Activated CD4-positive, alpha-beta T cell treated with anti-CD3 and anti-CD28 coated beads, Interleukin-2, amount 50 U/mL, for 16 hours (primary cell): ENCODE measurements at regions not wholly inside any gene's neighbourhood (a gene's known extent, or its start where the extent isn't known, plus 50 kb on each side); places are given as distances from the start of the nearest gene placed in this dataset.
A peak's percentile ranks its signal among the peaks of the same experiment; 100 is the strongest.
"Not testable (repeated sequence)": the region's sequence is repeated elsewhere in the genome, so short reads cannot be mapped to it uniquely, and the experiment has no call there.

Source experiments
- DNase-seq: peaks from one replicate; pipeline ENCODE4 v3.0.0-alpha.2; 2020

- DNase-seq = no peak
Observed at GRCh38 chr6:15754035-15754705, 91.3 kb upstream of the DTNBP1 start.

DNA sequence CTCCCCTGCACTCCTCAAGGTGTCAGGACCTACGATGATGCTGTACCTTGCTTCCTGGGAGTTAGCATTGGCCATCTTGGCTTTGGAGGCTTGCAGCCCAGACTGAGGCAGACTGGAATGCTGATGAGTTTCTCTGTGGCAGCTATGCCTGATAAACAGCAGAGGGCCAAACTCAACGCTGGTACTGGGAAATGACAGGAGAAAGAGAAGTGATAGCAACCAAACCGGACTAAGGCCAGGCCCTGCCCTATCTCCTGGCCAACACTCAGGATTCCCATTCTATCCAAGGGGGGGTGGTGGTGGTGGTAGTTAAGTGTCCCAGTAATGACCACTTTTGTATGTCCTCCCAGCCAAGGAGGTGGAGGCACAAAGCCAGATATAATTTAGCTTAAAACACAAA is 90.0 kb upstream of the DTNBP1 start:
- no peak for DNase-seq

- DNase-seq = no peak
Observed at GRCh38 chr6:15751721-15752350, 89.0 kb upstream of the DTNBP1 start.

DNA sequence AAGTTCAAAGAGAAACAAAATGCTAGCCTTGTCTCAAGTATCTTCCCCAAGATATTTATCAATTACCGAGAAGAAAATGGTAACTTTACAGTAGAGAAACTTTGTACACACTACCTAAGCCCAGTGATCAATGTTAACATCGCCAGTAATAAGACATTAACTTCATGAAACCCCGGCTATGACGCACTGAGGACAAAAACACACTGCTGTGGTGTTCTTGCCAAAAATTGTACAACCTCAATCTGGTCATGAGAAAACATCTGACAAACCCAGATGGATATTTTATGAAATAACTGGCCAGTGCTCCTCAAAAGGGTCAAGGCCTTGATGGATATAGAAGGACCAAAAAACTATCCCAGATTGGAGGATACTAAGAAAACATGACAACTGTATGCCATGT is 85.5 kb upstream of the DTNBP1 start:
- DNase-seq = no peak

- no peak for DNase-seq
Observed at GRCh38 chr6:15747354-15747883, 84.6 kb upstream of the DTNBP1 start.

- DNase-seq = no peak
Observed at GRCh38 chr6:15745781-15746180, 83.0 kb upstream of the DTNBP1 start.

- no peak for DNase-seq
Observed at GRCh38 chr6:15744818-15745402, 82.1 kb upstream of the DTNBP1 start.

DNA sequence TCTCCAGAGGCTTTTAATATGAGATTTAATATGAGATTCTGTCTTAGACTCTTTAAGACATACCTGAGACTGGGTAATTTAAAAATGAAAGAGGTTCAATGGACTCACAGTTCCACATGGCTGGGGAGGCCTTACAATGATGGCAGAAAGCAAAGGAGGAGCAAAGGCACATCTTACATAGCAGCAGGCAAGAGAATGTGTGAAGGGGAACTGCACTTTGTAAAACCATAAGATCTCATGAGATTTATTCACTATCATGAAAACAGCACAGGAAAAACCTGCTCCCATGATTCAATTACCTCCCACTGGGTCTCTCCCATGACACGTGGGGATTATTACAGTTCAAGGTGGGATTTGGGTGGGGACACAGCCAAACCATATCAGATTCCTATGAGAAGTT is 79.2 kb upstream of the DTNBP1 start:
- not testable (repeated sequence) for DNase-seq

DNA sequence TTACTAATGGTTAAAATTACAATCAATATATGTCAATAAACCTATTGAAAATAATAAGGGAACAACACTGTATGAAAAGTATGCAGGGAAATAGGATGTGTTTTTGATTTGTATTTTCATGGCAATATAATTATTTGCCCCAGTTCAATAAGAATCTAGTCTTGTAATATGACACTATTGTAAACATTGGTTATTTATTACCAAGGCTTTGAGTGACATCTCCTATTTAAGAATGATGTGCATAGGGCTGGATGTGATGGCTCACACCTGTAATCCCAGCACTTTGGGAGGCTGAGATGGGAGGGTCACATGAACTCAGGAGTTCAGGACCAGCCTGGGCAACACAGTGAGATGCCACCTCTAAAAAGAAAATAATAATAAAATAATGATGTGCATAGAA is 78.6 kb upstream of the DTNBP1 start:
- no peak for DNase-seq

GRCh38 chr6:15739867-15740266 is 77.0 kb upstream of the DTNBP1 start:
- DNase-seq = no peak

- no peak for DNase-seq
Observed at GRCh38 chr6:15739353-15739752, 76.5 kb upstream of the DTNBP1 start.

- DNase-seq = not testable (repeated sequence)
Observed at GRCh38 chr6:15738195-15738594, 75.4 kb upstream of the DTNBP1 start.

GRCh38 chr6:15736297-15736696 is 73.5 kb upstream of the DTNBP1 start:
- no peak for DNase-seq

DNA sequence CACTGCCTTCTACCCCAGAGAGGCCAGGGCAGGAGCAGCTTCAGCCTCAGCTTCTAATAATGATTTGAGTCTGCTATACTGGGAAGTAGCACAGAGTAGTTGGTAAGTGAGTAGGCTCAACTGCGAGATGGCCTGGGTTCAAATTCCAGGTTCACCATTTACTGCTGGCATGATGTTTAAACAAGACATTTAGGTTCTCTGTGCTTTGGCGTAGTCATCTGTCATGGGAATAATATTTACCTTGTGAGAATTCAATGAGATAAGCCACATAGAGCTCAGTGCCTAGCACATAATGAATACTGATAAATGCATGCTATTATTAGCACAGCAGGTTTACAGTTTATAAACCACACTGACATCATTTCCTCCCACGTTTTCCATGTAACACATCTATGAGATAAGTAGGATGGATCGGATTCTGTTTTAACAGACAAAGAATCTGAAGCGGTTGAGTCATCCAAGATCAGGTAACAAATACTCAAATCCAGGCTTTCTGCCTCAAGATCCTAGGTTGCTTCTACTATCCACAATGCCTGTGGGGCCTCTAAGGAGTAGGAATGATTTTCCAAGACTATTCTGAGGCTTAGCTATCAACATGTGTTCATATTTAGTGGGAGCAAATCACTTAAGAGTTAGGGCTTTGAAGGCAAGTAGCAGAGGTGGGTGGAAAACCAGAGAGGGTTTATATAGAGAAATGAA is 72.9 kb upstream of the DTNBP1 start:
- peak; percentile 15 for DNase-seq

DNA sequence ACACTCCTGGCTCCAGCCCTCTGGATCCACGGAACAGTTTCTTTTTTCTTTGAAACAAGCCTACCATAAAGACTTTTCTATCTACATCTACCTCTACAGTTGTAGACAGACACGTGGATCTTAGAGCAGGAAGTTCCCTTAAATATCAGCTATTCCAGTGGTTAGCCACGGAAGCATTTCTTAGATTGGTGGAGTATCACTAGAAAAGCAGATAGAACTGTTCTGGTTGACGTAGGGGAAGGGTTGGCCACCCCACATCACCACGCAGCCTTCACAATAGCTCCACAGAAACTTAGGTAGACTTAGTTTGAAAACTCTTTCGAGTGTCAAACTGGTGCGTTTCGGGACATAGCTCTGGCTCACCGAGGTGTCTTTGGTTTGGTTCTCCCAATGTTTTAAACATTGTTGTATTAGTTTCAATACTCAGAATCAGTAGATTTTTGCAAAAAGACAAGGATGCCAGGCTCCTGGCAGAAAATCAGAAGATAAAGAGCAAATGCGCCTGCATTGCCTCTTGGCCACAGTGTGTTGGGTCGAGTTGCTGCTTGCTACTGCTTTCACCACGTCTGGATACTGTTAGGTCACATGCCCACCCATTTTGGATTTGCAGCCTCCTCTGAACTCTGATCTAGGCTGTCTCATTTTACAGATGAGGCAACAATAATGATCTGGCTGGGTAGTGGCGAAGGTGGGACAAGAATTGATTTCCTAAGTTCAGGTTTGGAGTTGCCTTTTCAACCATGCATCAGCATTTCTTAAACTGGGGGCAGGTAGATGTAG is 71.5 kb upstream of the DTNBP1 start:
- DNase-seq = no peak

- DNase-seq = no peak
Observed at GRCh38 chr6:15730922-15731321, 68.1 kb upstream of the DTNBP1 start.

DNA sequence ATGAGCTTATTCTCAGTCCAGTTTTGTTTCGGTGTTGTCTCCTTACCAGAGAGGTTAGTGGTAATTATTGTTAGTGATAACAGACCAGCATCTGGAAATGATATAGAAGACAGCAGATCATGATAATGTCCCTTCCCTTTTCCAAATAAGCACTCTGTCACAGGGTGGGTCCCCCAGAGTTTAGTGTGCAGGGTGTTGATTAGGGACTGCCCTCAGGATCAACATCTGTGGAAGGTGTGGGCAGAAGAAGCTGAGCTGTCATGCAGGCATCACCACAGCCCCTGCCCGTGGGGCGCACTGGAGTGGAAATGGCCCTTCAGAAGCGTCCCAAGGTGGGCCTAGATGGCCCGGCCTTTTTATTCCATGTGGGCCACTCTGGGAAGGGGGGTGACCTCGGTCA is 67.6 kb upstream of the DTNBP1 start:
- DNase-seq = no peak

- DNase-seq = no peak
Observed at GRCh38 chr6:15722731-15723130, 59.9 kb upstream of the DTNBP1 start.

GRCh38 chr6:15716889-15717288 is 54.1 kb upstream of the DTNBP1 start:
- DNase-seq = no peak

GRCh38 chr6:15715851-15716250 is 53.0 kb upstream of the DTNBP1 start:
- no peak for DNase-seq

DNA sequence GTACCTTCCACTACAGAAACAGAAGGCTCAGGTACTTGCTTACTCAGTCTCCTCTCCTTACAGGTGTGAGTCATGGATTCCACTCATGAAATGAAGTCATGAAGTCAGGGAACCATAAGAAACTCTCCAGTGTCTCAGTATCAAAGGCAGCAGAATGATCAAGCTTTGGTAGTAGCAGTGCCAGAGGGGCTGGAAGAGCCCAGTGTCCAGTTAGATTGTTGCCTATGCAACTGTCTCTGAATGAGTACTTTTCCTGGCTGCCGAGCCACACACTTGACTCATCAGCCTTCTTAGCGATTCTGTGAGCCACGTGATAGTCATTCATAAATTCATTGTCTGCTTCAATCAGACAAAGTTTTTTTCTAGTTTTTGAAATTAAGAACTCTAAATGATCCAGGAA is 52.2 kb upstream of the DTNBP1 start:
- DNase-seq = peak; percentile 54

GRCh38 chr6:15714658-15715057 is 51.8 kb upstream of the DTNBP1 start:
- no peak for DNase-seq

DNA sequence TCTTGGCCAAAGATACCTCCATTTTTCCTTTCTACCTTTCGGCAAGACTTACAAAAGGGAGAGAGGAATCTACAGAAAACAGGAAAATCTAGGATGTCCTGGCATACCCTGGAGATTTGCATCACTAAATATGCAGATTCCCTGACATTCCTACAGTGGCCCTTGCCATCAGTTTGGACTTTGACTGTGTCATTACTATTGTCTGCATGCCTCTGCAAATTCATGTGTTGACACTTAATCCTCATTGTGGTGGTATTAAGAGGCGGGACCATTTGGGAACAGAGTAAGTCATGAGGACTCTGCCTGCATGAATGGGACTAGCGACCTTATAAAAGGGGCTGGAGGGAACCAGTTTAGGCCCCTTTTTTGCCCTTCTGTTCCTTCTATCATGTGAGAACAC is 50.5 kb upstream of the DTNBP1 start:
- no peak for DNase-seq
